ENCODE measurements at regions not wholly inside any gene's neighbourhood (a gene's known extent, or its start where the extent isn't known, plus 50 kb on each side); places are given as distances from the start of the nearest gene placed in this dataset.

DNA sequence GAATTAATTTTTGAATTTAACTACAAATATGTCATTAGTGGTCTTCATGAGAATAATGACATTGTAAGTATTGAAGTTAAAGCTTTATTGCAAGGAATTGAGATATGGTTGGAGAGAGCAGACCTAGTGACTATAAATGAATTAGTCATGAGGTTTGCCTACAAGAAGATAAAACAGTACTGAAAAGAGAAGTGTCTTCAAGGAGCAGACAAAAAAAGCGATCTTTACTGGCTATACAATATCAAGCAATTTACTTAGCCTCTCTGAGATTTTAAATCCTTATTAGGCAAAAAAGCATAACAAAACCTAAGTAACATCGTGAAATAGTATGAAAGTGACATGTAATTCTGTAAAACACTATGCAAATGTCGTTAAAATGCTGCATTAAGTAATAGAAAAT lies 435.1 kb upstream of the PCDH20 start:
- DNase-seq (ENCODE audit: low spot score in 2 of 2) (no peak), FAIRE-seq (no peak)

DNA sequence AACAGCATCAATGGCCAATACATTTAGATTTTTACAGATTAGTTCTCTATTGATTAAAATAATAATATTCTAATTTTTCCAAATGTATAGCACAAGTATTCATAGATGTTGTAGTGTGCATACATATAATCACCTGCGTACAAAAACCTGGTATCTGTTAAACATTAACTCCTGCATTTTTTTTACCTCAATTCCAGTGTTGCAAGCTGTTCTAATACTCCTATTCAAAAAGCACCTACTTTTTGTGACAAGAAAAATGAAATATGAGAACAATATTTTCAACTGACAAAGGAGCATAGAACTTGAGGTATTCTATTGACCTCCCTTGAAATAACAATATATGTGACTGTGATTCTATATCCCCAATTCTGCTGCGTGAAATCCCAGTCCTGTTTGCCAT lies 422.9 kb upstream of the PCDH20 start:
- DNase-seq (ENCODE audit: low spot score in 2 of 2) (no peak), FAIRE-seq (no peak)

DNA sequence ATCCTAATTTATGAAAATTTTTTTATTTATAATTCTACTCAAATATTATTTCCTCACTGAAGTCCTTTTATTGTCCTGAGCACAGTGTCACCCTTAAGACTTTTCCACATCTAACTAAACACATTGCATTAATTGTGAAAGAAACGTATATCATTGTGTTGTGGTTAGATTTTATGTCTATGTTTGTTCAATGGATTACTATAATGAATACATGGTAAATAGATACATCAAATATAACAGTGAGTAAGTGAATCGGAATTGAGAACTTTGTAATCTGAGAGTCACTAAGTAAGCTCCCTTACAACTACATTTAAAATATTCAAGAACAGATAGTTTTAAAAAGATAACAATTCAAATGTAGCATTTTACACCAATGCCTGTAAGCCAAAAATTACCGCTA lies 417.6 kb upstream of the PCDH20 start:
- FAIRE-seq (peak; percentile 17), DNase-seq (ENCODE audit: low spot score in 2 of 2) (no peak)

DNA sequence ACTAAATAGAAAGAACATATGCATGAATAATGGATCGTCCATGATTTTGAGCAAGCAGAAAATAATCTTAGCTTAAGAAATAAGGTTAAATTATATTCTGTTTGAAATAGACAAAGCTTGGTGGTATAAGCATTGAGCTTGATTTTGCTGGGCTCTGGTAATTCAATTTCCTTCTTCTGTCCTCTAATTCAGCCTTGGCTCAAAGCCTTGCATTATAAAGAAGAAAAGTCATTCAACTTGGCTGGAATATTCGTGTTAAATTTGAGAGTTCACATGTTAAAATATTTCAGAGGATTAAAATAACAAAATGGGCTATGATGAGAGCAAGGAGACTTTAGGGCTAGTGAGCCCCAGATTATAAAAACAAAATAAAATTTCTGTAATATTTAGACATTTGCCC lies 415.4 kb upstream of the PCDH20 start:
- no peak for DNase-seq (ENCODE audit: low spot score in 2 of 2)

DNA sequence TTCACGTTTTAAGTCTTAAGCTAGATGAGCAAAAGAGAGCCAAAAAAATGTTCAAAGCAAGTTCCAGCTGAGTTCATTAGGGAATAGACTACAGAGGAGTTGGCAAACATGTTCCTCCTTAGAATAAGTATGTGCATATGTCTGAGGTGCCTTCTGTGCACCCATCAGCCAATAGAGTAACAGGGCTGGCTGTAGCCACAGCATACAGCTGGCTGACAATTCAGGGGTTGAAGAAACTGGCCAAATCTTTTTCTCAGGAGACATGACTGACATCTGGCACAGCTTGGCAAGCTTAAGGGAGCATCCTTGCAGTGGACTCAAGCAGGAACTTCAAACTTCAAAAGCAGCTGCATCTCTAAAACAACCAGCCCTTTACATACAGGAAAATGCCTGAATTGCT lies 414.8 kb upstream of the PCDH20 start:
- FAIRE-seq (no peak), DNase-seq (ENCODE audit: low spot score in 2 of 2) (no peak)

More for the DNA sequence above, 415.4 kb upstream of the PCDH20 start:
- FAIRE-seq: no peak

DNA sequence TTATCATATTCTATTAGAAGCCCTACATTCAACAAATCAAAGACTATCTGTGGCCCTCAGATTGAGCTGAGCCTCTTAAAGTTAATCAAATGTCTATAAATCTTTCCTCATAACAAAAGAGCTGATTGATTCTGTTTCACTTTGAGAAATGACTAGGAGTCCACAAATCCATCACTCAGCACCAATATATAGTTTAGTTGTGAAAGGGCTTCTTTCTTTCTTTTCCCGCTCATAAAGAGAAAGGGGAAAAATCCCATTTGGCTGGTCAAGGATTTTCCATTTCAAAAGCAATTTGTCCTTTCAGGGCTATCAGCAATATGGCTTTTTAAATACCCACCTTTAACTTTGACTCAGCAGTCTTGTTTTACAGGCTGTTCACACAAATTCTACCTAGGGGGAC lies 408.5 kb upstream of the PCDH20 start:
- no peak for FAIRE-seq

DNA sequence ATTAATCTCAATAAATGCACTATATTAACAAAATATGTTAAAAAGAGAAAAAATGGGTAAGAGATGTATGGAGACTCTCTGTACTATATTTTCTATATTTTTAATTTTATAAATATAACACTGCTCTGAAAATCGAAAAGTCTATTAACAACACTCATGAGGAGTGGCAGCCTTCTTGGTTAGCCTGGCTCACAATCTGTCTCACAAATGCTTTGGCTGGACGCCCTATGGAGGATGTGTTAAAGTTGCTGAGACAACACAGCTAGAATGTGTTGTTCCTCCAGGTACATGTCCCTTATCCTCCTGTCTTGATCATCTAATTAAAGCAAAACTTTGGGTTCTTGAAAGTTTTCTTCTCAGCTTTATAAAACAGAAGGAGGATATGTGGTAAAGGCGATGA lies 396.6 kb upstream of the PCDH20 start:
- FAIRE-seq (no peak), DNase-seq (ENCODE audit: low spot score in 2 of 2) (no peak)

More for the DNA sequence above, 408.5 kb upstream of the PCDH20 start:
- DNase-seq (ENCODE audit: low spot score in 2 of 2): no peak

DNA sequence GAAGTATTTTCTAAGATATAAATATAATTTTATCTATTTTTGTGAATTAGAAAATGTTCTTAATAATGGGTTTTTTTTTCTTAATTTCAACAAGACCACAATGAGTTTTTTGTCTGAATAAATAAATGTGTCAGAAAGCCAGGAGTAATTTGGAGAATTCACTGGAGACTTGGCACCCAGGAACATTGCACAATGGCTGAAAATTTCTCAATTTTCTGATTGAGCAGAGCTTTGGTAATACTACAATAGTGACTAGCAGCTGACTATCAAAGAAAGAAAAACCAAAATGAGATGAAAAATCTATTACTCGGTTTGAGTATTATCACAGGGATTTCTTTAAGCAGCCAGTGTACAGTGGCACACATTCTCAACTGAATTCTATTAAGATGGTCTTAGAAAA lies 394.4 kb upstream of the PCDH20 start:
- FAIRE-seq (peak; percentile 79), DNase-seq (ENCODE audit: low spot score in 2 of 2) (no peak)

DNA sequence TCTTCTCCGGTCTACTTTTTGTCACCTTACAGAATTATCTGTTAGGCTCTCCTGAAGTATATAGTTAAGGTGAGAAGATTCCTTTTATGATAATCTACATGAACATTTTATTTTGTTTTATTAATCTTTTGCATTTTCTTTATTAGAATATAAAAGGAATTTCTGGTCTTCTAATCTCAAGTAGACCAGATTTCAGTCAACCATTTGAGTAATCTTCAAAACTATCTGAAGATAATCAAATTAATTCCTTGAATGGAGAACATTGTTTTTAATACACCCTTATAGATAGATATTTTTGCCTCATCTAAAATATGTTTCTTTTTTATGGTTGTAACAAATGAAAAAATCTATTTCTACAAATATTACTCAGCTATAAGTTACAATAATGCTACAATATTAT lies 381.7 kb upstream of the PCDH20 start:
- FAIRE-seq (no peak), DNase-seq (ENCODE audit: low spot score in 2 of 2) (no peak)

DNA sequence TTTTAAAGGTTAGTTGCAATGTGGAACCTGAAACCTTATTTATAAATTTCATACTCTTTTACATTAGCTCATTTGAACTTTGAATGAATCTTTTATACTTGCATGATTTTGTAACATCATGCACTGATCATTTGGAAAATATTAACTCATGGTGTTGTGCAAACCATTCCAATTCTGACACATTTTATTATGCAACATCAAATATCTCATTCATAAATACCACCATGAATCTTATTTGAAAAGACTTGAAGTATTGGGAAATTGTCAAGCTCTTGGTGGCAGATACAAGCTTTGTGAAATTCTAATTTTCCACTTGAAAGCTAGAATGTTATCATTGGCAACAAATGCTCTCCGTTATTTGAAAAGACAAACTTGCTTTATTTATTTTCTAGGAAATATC lies 379.9 kb upstream of the PCDH20 start:
- DNase-seq (ENCODE audit: low spot score in 2 of 2): no peak
- no peak for FAIRE-seq

DNA sequence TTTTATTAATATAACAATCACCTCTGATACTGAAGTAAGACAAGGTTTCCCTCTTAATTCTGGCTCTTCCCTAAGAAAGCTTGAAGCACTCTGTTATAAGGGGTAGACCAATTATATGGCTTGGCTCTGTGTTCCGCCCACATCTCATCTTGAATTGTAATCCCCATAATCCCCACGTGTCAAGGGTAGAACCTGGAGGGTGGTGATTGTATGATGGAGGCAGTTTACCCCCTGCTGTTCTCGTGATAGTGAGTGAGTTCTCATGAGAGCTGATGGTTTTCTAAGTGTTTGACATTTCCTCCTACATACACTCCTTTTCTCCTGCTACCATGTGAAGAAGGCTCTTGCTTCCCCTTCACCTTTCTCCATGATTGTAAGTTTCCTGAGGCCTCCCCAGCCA lies 363.8 kb upstream of the PCDH20 start:
- no peak for FAIRE-seq

DNA sequence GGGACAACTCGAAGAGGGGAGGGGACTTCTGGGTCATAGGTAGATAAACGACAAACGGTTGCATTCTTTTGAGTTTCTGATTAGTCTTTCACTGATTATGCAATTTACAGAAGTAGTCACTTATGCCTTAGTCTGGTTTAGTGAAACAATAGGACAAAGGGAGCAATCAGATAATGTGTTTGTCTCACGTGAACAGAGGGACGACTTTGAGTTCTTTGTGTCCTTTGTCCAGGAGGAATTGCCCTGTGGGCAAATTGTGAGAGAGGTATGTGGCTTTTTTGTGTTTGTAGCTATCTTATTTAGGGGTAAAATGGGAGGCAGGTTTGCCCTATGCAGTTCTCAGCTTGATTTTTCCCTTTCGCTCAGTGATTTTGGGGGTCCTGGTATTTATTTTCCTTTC lies 362.9 kb upstream of the PCDH20 start:
- DNase-seq (ENCODE audit: low spot score in 2 of 2) (no peak), FAIRE-seq (no peak)

More for the DNA sequence above, 363.8 kb upstream of the PCDH20 start:
- DNase-seq (ENCODE audit: low spot score in 2 of 2): no peak

DNA sequence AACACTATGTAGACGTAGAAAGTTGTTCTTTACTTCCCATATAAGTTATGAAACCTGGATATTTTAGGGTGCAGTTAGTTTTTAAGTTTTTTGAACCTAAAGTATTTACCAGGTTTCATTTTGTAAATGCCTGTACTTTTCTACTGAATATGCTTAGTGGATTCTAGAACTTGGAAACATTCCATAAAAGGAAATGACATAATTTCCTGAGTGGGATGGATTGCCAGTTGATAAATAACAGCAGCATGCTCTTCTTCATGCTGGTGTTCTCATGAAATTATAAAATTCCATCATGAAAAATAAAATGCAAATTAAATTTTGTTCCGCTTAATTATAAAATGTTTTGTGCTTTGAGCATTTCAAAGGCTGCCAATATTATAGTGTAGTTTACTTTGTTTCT lies 362.2 kb upstream of the PCDH20 start:
- no peak for FAIRE-seq

DNA sequence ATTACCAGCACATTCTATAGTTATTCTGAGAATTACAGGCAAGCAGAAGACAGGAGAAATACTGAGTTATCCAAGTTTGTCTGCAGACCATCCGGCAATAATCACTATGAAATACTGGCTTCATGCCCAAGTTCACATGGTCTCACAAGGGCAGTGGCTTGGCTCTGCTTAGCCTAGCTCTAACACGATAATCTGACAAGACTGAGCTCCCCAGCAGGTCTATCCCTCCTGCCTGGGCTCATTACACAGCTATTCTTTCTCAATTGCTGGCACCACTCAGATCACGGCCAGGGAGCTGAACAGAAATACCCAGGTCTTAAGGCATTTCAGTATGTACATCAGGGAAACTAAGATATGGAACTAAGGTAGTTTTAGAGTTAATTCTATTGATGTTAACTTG lies 361.6 kb upstream of the PCDH20 start:
- no peak for FAIRE-seq
- no peak for DNase-seq (ENCODE audit: low spot score in 2 of 2)

More for the DNA sequence above, 362.2 kb upstream of the PCDH20 start:
- DNase-seq (ENCODE audit: low spot score in 2 of 2): no peak

DNA sequence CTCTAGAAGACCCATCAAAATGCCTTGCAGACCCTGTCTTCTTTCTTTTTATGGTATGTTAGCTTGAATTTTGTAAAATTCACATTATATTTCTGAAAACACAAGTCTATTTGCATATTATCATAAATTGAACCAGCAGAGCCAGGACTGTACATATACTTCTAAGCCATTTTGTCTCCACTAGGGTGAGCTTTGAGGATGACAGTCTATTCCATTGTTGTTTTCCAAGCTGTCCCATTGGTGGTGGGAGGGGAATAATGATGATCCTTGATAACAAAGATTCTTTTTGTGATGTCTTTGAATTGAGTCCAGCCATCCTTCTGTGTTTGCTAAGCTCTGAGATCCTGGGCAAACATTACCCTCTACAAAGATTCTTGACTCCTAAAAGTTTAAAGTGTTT lies 359.3 kb upstream of the PCDH20 start:
- peak in 1 of 2 donors; percentile 49 for DNase-seq (ENCODE audit: low spot score in 2 of 2)
- peak; percentile 93 for FAIRE-seq

DNA sequence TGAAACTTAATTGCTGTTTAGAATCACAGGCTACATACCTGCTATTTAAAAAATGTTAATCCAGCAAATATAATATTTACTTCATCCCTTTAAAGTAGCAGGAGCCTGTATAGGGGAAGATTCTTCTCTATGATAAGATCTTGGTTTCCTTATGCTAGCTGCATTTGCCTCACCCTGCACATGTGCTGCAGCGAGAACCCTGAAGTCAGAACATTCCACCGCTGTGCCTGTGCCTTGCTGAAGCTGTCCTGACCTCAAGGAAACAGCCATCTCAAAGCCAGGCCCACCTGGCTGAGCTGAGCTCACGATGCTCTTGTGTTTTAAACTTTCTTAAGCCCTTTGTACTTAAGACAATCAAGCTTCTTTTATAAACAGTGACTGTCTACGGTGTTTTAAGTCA lies 355.0 kb upstream of the PCDH20 start:
- DNase-seq (ENCODE audit: low spot score in 2 of 2) (no peak), FAIRE-seq (no peak)

DNA sequence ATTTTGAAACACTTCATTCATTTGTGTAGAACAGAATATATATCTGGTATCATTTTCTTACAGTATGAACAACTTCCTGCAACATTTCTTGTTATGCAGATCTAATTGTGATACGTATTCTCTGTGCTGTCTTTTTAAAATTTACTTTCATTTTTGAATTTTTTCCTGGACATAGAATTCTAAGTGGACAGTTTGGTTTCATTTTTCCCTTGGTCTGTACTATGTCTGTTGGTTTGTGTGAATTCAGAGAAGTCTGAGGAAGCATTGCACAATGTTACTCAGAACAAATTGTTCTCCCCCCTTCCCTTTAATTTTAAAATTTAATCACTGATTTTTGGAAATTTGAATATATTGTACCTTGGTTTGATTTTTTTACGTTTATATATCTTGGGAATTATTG lies 352.5 kb upstream of the PCDH20 start:
- no peak for DNase-seq (ENCODE audit: low spot score in 2 of 2)
- FAIRE-seq: no peak

DNA sequence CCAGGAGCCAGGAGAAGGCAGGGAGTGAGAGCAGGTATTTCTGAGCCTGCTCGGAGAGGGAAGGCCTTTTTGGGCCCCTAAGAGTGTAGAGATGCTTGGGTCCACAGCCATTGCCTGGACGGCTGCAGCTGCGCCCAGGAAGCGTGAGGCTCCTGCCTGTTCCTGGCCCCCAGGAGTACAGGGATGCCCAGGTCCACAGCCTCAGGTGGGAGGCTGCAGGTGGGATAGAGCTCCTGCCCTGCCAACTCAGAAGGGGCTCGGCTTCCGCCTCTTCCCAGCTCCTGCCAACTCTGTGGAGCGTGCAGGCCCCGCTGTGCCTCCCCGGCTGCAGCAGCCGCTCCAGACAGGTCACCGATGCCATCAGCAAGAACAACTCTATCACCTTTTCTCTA lies 351.0 kb upstream of the PCDH20 start:
- FAIRE-seq: no peak
- DNase-seq (ENCODE audit: low spot score in 2 of 2): no peak

DNA sequence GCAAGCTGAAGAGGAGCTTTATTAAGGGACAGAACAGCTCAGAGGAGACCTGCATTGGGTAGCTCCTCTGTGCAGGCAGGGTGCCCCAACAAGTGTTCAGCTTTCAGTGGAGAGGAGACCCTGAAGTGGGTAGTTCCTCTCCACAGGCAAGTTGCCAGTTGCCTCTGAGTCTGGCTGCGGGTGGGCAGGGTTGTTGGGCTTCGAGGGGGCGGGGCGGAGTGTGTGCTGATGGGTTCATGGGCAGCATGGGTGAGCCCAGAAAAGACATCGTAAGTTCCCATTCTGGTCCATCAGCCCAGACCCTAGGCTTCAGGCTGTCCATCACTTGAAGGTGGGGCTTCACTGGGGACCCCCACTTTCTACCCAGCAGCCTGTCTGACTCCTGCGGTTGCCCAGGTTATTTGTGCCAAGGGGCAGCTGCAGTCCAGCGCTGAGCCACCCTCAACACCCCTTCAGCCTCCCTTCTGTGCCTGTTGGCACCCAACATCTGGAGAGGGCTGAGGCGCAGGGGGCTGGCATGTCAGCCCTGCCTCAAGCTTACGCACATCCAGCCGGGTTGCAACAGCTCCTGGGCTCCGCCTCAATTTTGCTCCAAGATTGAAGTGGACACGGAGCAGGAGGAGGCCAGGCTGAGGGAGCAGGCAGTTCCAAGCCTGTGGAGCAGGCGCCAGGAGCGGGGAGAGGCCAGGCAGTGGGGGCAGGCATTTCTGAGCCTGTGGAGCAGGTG lies 350.5 kb upstream of the PCDH20 start:
- no peak for DNase-seq (ENCODE audit: low spot score in 2 of 2)
- FAIRE-seq: no peak

DNA sequence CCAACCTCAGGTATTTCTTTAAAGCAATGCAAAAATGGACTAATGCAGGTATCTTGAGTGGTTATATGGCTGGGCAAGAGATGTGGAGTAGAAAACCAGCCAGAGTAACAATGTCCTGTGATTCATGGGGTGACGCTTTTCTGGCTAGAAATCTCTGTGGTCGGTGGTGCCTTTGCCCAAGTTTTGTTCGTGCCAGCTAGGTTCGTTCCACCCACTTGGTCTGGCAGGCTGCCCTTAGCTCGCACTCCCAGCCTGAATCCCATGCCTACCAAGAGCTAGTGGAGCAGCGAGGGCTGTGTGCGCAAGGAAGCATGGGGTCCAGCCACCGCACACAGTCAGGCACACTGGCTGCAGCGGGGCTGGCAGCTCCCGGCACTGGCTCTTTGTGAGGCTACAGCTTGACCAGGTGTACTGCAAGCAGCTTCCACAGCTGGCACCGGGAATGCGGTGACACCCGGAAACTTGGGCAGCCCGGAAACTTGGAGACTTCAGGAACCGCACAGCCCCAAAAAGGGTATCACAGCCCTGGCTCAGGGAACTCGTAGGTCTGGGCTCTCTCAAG lies 349.6 kb upstream of the PCDH20 start:
- no peak for FAIRE-seq
- DNase-seq (ENCODE audit: low spot score in 2 of 2): no peak

DNA sequence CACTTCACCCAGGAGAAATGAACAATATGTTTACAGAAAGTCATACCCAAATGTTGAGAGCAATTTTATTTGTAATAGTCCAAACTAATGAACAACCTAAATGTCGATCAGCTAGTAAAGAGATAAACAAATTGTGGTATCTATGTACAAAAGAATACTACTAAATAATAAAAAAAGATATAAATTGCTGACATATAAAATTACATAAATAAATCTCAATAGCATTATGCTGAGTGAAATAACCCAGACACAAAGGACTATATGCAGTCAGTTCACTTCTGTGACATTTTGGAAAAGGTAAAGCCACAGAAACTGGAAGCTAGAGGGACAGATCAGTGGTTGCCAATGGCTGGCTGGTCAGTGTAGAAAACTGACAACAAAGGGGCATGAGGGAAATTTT lies 346.0 kb upstream of the PCDH20 start:
- FAIRE-seq (no peak), DNase-seq (ENCODE audit: low spot score in 2 of 2) (no peak)

DNA sequence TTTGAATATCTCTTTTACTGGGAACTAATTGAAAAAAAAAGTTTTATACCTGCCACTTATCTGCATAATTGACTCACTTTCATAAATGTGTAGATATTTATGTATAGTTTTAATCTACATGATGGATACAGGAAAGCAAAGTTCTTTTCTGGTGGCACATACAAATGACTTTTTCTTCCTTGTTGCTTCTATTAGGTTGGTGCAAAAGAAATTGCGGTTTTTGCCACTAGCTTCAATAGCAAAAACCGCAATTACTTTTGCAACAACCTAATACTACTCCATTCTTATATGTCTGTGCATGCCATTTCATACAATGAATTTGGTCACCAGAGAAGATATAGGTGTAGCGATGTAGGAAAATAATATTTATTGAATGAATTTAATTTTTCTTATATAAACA lies 344.5 kb upstream of the PCDH20 start:
- no peak for DNase-seq (ENCODE audit: low spot score in 2 of 2)
- FAIRE-seq: no peak

DNA sequence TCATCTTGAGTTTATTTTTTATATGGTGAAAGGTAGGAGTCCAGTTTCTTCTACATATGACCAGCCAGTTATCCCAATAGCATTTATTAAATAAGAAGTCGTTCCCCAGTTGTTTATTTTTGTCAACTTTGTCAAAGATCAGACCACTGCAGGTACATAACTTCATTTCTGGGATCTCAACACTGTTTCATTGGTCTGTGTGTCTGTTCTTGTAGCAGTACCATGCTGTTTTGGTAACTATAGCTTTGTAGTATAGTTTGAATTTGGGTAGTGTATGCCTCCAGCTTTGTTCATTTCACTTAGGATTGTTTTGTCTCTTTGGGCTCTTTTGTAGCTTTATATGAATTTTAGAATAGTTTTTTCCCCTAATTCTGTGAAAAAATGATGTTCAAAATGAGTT lies 340.4 kb upstream of the PCDH20 start:
- FAIRE-seq (no peak), DNase-seq (ENCODE audit: low spot score in 2 of 2) (no peak)

Measured in frontal cortex (tissue), 3 donors.